ENCODE measurements at regions not wholly inside any gene's neighbourhood (a gene's known extent, or its start where the extent isn't known, plus 50 kb on each side); places are given as distances from the start of the nearest gene placed in this dataset.

DNA sequence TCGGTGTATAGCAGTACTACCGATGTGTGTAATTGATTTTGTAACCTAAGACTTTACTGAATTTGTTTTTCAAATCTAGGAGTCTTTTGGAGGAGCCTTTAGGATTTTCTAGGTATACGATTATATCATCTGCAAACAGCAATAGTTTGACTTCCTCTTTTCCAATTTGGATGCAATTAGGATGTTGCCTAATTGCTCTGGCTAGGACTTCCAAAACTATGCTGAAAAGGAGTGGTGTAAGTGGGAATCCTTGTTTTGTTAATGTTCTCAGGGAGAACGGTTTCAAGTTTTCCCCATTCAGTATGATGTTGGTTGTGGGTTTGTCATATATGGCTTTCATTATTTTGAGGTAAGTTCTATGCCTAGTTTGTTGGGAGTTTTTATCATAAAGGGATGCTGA is 171.6 kb upstream of the PDE3A start:
- Histone ChIP-seq H3K9me1 (ENCODE audit: insufficient read depth, low read length) (no peaks in the 10 kb centered on the region), H3K4me2 (ENCODE audit: low read depth, low read length) (no peak overlapping the region), H2BK15ac (ENCODE audit: low read depth, low read length) (no peak overlapping the region), H3K4me3 (ENCODE audit: insufficient read depth, low read depth, low read length) (no peak overlapping the region), H2AK9ac (replicated peaks; ENCODE audit: low read depth, low read length, poor library complexity) (no peak overlapping the region), H2AFZ (replicated peaks; ENCODE audit: low read length, poor library complexity) (no peak overlapping the region), H3K56ac (ENCODE audit: extremely low read depth, insufficient read depth, low read length) (no peak overlapping the region), H4K8ac (ENCODE audit: low read depth in 2 of 2, low read length in 2 of 2) (no peak overlapping the region), H3K27me3 (ENCODE audit: control insufficient read depth, insufficient read depth, low read length) (no peaks in the 10 kb centered on the region), H4K5ac (ENCODE audit: low read depth, low read length) (no peak overlapping the region), H3K79me1 (ENCODE audit: low read depth in 1 of 2, low read length in 2 of 2) (no peaks in the 10 kb centered on the region), H2BK120ac (ENCODE audit: low read depth, low read length) (no peak overlapping the region), H3K18ac (ENCODE audit: low read depth, low read length) (no peak overlapping the region), H2AK5ac (ENCODE audit: low read depth, low read length) (no peak overlapping the region), H3K27ac (ENCODE audit: insufficient read depth, low read length) (no peak overlapping the region), H3K14ac (replicated peaks; ENCODE audit: low read depth, low read length) (no peak overlapping the region), H3K4ac (ENCODE audit: low read depth, low read length) (no peak overlapping the region), H4K91ac (ENCODE audit: insufficient read depth, low read depth, low read length) (no peak overlapping the region), H4K20me1 (ENCODE audit: insufficient read depth, low read length) (no peaks in the 10 kb centered on the region), H3K9me3 (ENCODE audit: control insufficient read depth, insufficient read depth, low read length) (no peaks in the 10 kb centered on the region), H3K23ac (ENCODE audit: low read depth, low read length) (no peak overlapping the region), H3K36me3 (ENCODE audit: control insufficient read depth, insufficient read depth, low read length) (no peaks in the 10 kb centered on the region), H2BK5ac (ENCODE audit: low read depth, low read length, poor library complexity, severe bottlenecking) (no peak overlapping the region), H3K9ac (ENCODE audit: low read depth, low read length) (no peak overlapping the region), H2BK20ac (ENCODE audit: low read depth, low read length) (no peak overlapping the region), H3K4me1 (ENCODE audit: control insufficient read depth, insufficient read depth, low read length) (no peaks in the 10 kb centered on the region)
- dilution Hi-C loops (cut with HindIII; ENCODE audit: low sequenced_read_pairs, unreplicated experiment) (no loop called here), intact Hi-C loops (cut with micrococcal nuclease) (no loop called here), in situ Hi-C loops (cut with MboI; ENCODE audit: low sequenced_read_pairs) (no loop called here)
- ChIA-PET CTCF (interaction anchor here (0.6 kb wide), 1 partner anchor 282 kb away, joined by 4 read pairs; no protein-coding TSS in a partner anchor), POLR2A (ENCODE audit: unreplicated experiment) (interaction anchor here (0.6 kb wide), 1 partner anchor 810 kb away, joined by 4 read pairs; no protein-coding TSS in a partner anchor)
- no peak for ATAC-seq (ENCODE audit: low read depth)
- no peak for DNase-seq
- TF ChIP-seq, protein P1, sequence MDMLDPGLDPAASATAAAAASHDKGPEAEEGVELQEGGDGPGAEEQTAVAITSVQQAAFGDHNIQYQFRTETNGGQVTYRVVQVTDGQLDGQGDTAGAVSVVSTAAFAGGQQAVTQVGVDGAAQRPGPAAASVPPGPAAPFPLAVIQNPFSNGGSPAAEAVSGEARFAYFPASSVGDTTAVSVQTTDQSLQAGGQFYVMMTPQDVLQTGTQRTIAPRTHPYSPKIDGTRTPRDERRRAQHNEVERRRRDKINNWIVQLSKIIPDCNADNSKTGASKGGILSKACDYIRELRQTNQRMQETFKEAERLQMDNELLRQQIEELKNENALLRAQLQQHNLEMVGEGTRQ (IDR thresholded peaks at IDR 0.05; ENCODE audit: low read depth, low read length), result no peak
- no peak for TF ChIP-seq MXI1 (IDR thresholded peaks at IDR 0.05; ENCODE audit: borderline replicate concordance, low read depth, low read length)
- no TSS peak for BruUV-seq (replicated peaks)
- no CpG with 5 or more reads among the region's 4 CpGs for WGBS, 2 experiments (ENCODE audit: extremely low coverage in 2 of 2, insufficient read length in 1 of 2)
